ENCODE measurements at regions not wholly inside any gene's neighbourhood (a gene's known extent, or its start where the extent isn't known, plus 50 kb on each side); places are given as distances from the start of the nearest gene placed in this dataset.

DNA sequence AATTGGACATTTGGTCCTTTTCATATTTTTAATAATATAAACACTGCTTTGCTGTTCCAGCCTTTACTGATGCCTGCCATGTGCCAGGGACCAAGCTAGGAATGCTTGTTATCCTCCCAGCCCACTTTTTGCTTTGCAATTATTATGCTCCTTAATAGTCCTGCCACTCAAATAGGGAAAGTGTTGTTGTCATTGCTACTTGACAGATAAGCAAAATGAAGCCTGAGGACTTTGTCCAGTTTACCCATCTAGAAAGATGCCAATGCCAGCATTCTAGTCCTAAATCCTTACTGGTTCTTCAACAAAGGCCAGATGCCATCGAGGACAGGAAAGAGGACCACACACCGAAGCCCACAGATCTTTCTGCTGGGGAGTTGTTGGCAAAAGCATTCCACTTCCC, 246.5 kb downstream of the EMP1 start:
- DNase-seq (ENCODE audit: low read depth) (no peak), FAIRE-seq (no peak)
- Histone ChIP-seq H3K27me3 (ENCODE audit: control insufficient read depth, insufficient read depth, low read length) (no peaks in the 10 kb centered on the region), H3K36me3 (ENCODE audit: control insufficient read depth, insufficient read depth, low read length) (no peaks in the 10 kb centered on the region), H3K4me3 (ENCODE audit: low read depth, low read length) (no peak overlapping the region)
- TF ChIP-seq, protein P1, sequence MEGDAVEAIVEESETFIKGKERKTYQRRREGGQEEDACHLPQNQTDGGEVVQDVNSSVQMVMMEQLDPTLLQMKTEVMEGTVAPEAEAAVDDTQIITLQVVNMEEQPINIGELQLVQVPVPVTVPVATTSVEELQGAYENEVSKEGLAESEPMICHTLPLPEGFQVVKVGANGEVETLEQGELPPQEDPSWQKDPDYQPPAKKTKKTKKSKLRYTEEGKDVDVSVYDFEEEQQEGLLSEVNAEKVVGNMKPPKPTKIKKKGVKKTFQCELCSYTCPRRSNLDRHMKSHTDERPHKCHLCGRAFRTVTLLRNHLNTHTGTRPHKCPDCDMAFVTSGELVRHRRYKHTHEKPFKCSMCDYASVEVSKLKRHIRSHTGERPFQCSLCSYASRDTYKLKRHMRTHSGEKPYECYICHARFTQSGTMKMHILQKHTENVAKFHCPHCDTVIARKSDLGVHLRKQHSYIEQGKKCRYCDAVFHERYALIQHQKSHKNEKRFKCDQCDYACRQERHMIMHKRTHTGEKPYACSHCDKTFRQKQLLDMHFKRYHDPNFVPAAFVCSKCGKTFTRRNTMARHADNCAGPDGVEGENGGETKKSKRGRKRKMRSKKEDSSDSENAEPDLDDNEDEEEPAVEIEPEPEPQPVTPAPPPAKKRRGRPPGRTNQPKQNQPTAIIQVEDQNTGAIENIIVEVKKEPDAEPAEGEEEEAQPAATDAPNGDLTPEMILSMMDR (IDR thresholded peaks at IDR 0.05; ENCODE audit: insufficient read depth, low read length, severe bottlenecking), result no peak

DNA sequence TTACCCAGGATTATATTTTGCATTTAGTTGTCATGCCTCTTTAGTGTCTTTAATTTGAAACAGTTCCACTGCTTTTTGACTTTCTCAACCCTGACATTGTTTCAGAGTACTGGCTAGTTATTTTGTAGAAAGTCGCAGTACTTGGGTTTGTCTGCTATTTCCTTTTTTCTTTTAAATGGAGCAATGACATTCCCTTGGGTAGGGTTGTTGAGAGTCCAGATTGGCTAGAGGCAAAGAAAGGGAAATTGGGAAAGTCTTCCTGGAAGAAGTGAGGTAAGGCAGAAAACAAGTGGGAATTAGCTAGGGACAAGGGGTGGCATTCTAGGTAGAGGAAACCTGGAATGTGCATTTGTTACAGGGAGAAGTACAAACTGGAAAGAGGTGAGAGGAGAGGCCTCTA, 245.9 kb downstream of the EMP1 start:
- no peak overlapping the region for H3K4me3 ChIP-seq (ENCODE audit: low read depth, low read length)
- no peaks in the 10 kb centered on the region for H3K27me3 ChIP-seq (ENCODE audit: control insufficient read depth, insufficient read depth, low read length)
- no peaks in the 10 kb centered on the region for H3K36me3 ChIP-seq (ENCODE audit: control insufficient read depth, insufficient read depth, low read length)
- FAIRE-seq, result no peak
- TF ChIP-seq, protein P1 (IDR thresholded peaks at IDR 0.05; ENCODE audit: insufficient read depth, low read length, severe bottlenecking), result no peak
- no peak for DNase-seq (ENCODE audit: low read depth)

DNA sequence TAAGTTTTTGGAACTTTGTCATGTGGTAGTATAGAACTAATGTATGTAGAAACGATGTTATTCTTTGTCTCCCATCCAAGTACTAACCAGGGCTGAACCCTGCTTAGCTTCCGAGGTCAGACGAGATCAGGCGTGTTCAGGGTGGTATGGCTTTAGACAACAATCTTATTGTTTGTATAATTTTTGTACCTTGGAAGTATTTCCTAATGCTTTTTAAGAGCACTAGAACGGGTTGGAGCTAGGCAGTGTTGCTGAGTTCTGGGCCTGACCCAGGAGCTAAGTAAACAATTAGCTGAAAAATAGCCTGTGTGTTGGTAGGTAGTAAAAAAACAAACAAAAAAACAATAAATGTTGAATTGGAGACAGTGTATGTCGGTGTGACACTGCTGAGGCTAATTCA, 244.3 kb downstream of the EMP1 start:
- Histone ChIP-seq H3K36me3 (ENCODE audit: control insufficient read depth, insufficient read depth, low read length) (no peaks in the 10 kb centered on the region), H3K4me3 (ENCODE audit: low read depth, low read length) (no peak overlapping the region), H3K27me3 (ENCODE audit: control insufficient read depth, insufficient read depth, low read length) (no peaks in the 10 kb centered on the region)
- TF ChIP-seq, protein P1 (IDR thresholded peaks at IDR 0.05; ENCODE audit: insufficient read depth, low read length, severe bottlenecking), result no peak
- DNase-seq (ENCODE audit: low read depth), result no peak
- no peak for FAIRE-seq

- FAIRE-seq, result no peak
- DNase-seq (ENCODE audit: low read depth), result no peak
- TF ChIP-seq, protein P1 (IDR thresholded peaks at IDR 0.05; ENCODE audit: insufficient read depth, low read length, severe bottlenecking), result no peak
- Histone ChIP-seq H3K36me3 (ENCODE audit: control insufficient read depth, insufficient read depth, low read length) (no peaks in the 10 kb centered on the region), H3K27me3 (ENCODE audit: control insufficient read depth, insufficient read depth, low read length) (no peaks in the 10 kb centered on the region), H3K4me3 (ENCODE audit: low read depth, low read length) (no peak overlapping the region)
Measured at GRCh38 chr12:13437541-13437940, 241.0 kb downstream of the EMP1 start.

- H3K36me3 ChIP-seq (ENCODE audit: control insufficient read depth, insufficient read depth, low read length), result no peaks in the 10 kb centered on the region
- FAIRE-seq, result peak; percentile 86
- TF ChIP-seq, protein P1 (IDR thresholded peaks at IDR 0.05; ENCODE audit: insufficient read depth, low read length, severe bottlenecking), result no peak
- no peak overlapping the region for H3K4me3 ChIP-seq (ENCODE audit: low read depth, low read length)
- no peaks in the 10 kb centered on the region for H3K27me3 ChIP-seq (ENCODE audit: control insufficient read depth, insufficient read depth, low read length)
- DNase-seq (ENCODE audit: low read depth), result peak; percentile 27
Measured at GRCh38 chr12:13436696-13437391, 240.3 kb downstream of the EMP1 start.

- Histone ChIP-seq H3K27me3 (ENCODE audit: control insufficient read depth, insufficient read depth, low read length) (no peaks in the 10 kb centered on the region), H3K36me3 (ENCODE audit: control insufficient read depth, insufficient read depth, low read length) (no peaks in the 10 kb centered on the region), H3K4me3 (ENCODE audit: low read depth, low read length) (no peak overlapping the region)
- TF ChIP-seq, protein P1 (IDR thresholded peaks at IDR 0.05; ENCODE audit: insufficient read depth, low read length, severe bottlenecking), result no peak
- FAIRE-seq (no peak), DNase-seq (ENCODE audit: low read depth) (no peak)
Measured at GRCh38 chr12:13436182-13436581, 239.7 kb downstream of the EMP1 start.

All from bronchial epithelial cell (primary cell).